HG02571 (cell line): ENCODE measurements at regions not wholly inside any gene's neighbourhood (a gene's known extent, or its start where the extent isn't known, plus 50 kb on each side); places are given as distances from the start of the nearest gene placed in this dataset.

Experiments
- ATAC-seq: cut with Tn5 transposase; IDR thresholded peaks from one replicate; pipeline ENCODE4 v1.9.1; 2021; ENCODE audit warnings: mild to moderate bottlenecking, moderate library complexity; ENCODE audit not compliant: unreplicated experiment

- no peak for ATAC-seq
These were observed 240.9 kb upstream of the MIR17HG start for GRCh38 chr13:91106565-91106964.

GRCh38 chr13:91108315-91108714, 239.2 kb upstream of the MIR17HG start:
- no peak for ATAC-seq

- no peak for ATAC-seq
These were observed 235.8 kb upstream of the MIR17HG start for GRCh38 chr13:91111476-91112200.

GRCh38 chr13:91112201-91112923, 235.1 kb upstream of the MIR17HG start:
- ATAC-seq, result no peak

- ATAC-seq, result no peak
These were observed 234.6 kb upstream of the MIR17HG start for GRCh38 chr13:91112924-91113277.

- no peak for ATAC-seq
These were observed 231.7 kb upstream of the MIR17HG start for GRCh38 chr13:91115776-91116175.

- no peak for ATAC-seq
These were observed 230.1 kb upstream of the MIR17HG start for GRCh38 chr13:91117351-91117750.

- peak; percentile 44 for ATAC-seq
These were observed 227.8 kb upstream of the MIR17HG start for GRCh38 chr13:91119643-91120042.

GRCh38 chr13:91122766-91123165, 224.7 kb upstream of the MIR17HG start:
- ATAC-seq, result no peak

- ATAC-seq, result no peak
These were observed 223.9 kb upstream of the MIR17HG start for GRCh38 chr13:91123456-91124127.

- no peak for ATAC-seq
These were observed 220.7 kb upstream of the MIR17HG start for GRCh38 chr13:91126806-91127205.

GRCh38 chr13:91127995-91128394, 219.5 kb upstream of the MIR17HG start:
- ATAC-seq, result no peak

- no peak for ATAC-seq
These were observed 215.1 kb upstream of the MIR17HG start for GRCh38 chr13:91132381-91132780.

- ATAC-seq, result no peak
These were observed 214.7 kb upstream of the MIR17HG start for GRCh38 chr13:91132786-91133185.

GRCh38 chr13:91133941-91134802, 213.3 kb upstream of the MIR17HG start:
- ATAC-seq, result peak; percentile 87

GRCh38 chr13:91134803-91135184, 212.7 kb upstream of the MIR17HG start:
- ATAC-seq, result no peak

GRCh38 chr13:91135376-91135775, 212.1 kb upstream of the MIR17HG start:
- ATAC-seq, result no peak

- no peak for ATAC-seq
These were observed 211.5 kb upstream of the MIR17HG start for GRCh38 chr13:91135968-91136367.

GRCh38 chr13:91136806-91137205, 210.7 kb upstream of the MIR17HG start:
- ATAC-seq, result no peak

GRCh38 chr13:91139232-91139631, 208.3 kb upstream of the MIR17HG start:
- no peak for ATAC-seq

- ATAC-seq, result no peak
These were observed 205.9 kb upstream of the MIR17HG start for GRCh38 chr13:91141543-91142061.
